Prostate gland (tissue), 2 donors: ENCODE measurements at regions not wholly inside any gene's neighbourhood (a gene's known extent, or its start where the extent isn't known, plus 50 kb on each side); places are given as distances from the start of the nearest gene placed in this dataset.

Source experiments
- DNase-seq: peaks from one replicate; pipeline ENCODE4 v3.0.0-alpha.2; 2019; ENCODE audit warnings: low spot score
- H3K27ac ChIP-seq, 2 donors: fragments of 200-600 bp; sonication (generic); 2 replicates each; pipeline ENCODE4 v1.5.1; 2017 to 2019
- H3K27me3 ChIP-seq: fragments of 200-600 bp; sonication (generic); replicated peaks from 2 replicates; pipeline ENCODE4 v1.5.1; 2019; ENCODE audit not compliant: insufficient read depth
- H3K36me3 ChIP-seq, 2 donors: fragments of 200-600 bp; sonication (generic); 1 replicate in 1 of 2; 2 replicates in 1 of 2; pipeline versions ENCODE4 v1.5.1 to v1.8.1; 2017 to 2019
- H3K4me1 ChIP-seq: fragments of 200-600 bp; sonication (generic); replicated peaks from 2 replicates; pipeline ENCODE4 v1.5.1; 2019
- H3K4me3 ChIP-seq, 2 donors: fragments of 200-600 bp; sonication (generic); 2 replicates each; pipeline ENCODE4 v1.5.1; 2017 to 2019
- H3K9me3 ChIP-seq: fragments of 200-600 bp; sonication (generic); 2 replicates; pipeline ENCODE4 v1.5.1; 2017
- POLR2A ChIP-seq: fragments of 450-650 bp; IDR thresholded peaks from one replicate; pipeline ENCODE4 v1.6.1; 2016; ENCODE audit warnings: antibody characterized with exemption, mild to moderate bottlenecking
- POLR2AphosphoS5 ChIP-seq: sonication (generic); formaldehyde crosslinking; IDR thresholded peaks from one replicate; pipeline ENCODE4 v1.6.1; 2017; ENCODE audit warnings: antibody characterized with exemption
- WGBS: methylation state at CpG from one replicate; pipeline ENCODE4 v1.1.5; 2018; 5-methylcytosine and 5-hydroxymethylcytosine counted together
- intact Hi-C: fragments of 100-400 bp; cut with DNase I; formaldehyde crosslinking; loops from one replicate; pipeline ENCODE4 v1.14.2; 2022
- TF ChIP-seq, protein P1 (sequence below), 4 experiments: fragments of 200-600 bp in 2 of 4; fragments of 450-650 bp in 2 of 4; sonication (generic) in 2 of 4; IDR thresholded peaks; 1 replicate in 3 of 4; 2 replicates in 1 of 4; pipeline ENCODE4 v1.5.1; 2016 to 2019; ENCODE audit warnings: antibody characterized with exemption in 4 of 4, mild to moderate bottlenecking in 2 of 4, moderate library complexity in 2 of 4

DNA sequence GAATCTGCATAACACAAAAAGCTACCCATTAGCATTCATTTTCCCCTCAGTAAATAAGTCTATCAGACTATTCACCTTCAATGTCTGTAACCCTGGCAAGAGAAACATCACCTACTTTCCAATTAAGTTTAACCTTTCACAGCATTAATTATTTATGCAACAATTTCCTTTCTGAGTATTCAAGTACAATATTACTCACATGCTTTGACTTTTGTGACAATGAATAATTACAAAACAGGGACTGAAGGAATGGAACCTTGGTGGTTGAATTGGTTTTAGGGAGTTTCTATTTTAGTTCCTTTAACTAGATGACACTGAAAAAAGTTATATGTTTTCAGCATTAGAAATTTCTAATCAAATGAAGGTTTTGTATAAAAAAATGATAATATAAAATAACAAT lies 932.3 kb upstream of the EPHA5 start:
- no peaks in the 10 kb centered on the region for H3K4me1 ChIP-seq
- H3K27me3 ChIP-seq: no peaks in the 10 kb centered on the region
- no peaks in the 10 kb centered on the region for H3K9me3 ChIP-seq
- no peaks in the 10 kb centered on the region for H3K36me3 ChIP-seq
- no peak overlapping the region for H3K27ac ChIP-seq
- no peak overlapping the region for H3K4me3 ChIP-seq
- intact Hi-C loops: no loop called here
- no peak for DNase-seq
- TF ChIP-seq POLR2A (no peak), POLR2AphosphoS5 (no peak)
- TF ChIP-seq, protein P1, sequence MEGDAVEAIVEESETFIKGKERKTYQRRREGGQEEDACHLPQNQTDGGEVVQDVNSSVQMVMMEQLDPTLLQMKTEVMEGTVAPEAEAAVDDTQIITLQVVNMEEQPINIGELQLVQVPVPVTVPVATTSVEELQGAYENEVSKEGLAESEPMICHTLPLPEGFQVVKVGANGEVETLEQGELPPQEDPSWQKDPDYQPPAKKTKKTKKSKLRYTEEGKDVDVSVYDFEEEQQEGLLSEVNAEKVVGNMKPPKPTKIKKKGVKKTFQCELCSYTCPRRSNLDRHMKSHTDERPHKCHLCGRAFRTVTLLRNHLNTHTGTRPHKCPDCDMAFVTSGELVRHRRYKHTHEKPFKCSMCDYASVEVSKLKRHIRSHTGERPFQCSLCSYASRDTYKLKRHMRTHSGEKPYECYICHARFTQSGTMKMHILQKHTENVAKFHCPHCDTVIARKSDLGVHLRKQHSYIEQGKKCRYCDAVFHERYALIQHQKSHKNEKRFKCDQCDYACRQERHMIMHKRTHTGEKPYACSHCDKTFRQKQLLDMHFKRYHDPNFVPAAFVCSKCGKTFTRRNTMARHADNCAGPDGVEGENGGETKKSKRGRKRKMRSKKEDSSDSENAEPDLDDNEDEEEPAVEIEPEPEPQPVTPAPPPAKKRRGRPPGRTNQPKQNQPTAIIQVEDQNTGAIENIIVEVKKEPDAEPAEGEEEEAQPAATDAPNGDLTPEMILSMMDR (IDR thresholded peaks at IDR 0.05): no peak

DNA sequence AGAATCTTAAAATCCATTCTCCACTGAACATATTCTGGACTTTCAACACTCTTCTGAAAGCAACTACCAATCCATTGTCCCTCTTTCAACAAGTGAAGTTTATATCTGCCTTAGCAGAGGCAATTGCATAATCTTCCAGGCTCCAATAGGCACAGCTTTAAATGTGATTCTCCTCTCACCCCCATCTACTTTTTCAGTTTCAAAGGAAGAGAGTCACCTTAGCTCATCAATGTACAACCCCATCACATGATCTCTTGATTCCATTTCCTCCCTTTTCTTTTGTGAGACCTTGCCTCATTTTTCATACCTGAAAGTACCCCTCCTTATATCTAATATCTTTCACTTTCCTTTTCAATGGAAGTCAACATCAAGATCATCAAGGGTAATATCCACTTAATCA lies 921.7 kb upstream of the EPHA5 start:
- H3K4me1 ChIP-seq: no peaks in the 10 kb centered on the region
- H3K9me3 ChIP-seq: no peaks in the 10 kb centered on the region
- H3K36me3 ChIP-seq: no peaks in the 10 kb centered on the region
- H3K4me3 ChIP-seq: no peak overlapping the region
- H3K27me3 ChIP-seq: no peaks in the 10 kb centered on the region
- H3K27ac ChIP-seq: no peak overlapping the region
- DNase-seq: no peak
- no peak for TF ChIP-seq POLR2A
- TF ChIP-seq, protein P1 (IDR thresholded peaks at IDR 0.05): no peak
- TF ChIP-seq POLR2AphosphoS5: no peak
- intact Hi-C loops: no loop called here

DNA sequence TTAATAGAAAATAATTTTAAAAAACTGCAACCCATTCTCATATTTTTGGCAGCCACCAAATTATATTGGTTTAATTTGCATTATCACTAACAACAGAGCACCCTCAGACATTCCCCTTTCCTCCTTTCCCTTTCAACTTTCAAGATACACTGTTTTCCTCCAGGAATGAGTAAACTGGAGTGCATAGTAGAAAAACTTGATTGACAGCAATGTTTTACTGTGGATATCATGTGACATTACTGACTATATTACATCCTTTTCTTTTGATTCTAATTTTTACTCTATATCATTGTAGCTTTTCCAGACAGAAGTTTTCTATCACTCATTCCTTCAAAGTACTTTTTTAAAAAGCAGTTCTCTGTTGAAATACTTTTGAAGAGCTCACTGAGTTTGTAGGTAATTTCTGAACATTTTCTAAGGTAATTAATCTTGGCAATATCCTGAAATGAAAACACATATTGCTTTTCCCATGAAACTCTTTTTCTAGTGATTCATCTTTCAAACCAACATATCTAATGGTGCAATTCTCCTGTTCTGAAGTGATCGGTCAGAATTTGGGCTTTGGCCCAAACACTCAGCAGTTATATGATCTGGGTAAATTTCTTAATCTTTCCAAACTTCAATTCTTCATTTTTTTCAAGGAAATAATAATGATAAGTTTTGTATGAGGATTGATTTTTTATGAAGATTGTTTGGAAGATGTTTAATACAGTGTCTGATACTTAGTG lies 920.4 kb upstream of the EPHA5 start:
- intact Hi-C loops: no loop called here

DNA sequence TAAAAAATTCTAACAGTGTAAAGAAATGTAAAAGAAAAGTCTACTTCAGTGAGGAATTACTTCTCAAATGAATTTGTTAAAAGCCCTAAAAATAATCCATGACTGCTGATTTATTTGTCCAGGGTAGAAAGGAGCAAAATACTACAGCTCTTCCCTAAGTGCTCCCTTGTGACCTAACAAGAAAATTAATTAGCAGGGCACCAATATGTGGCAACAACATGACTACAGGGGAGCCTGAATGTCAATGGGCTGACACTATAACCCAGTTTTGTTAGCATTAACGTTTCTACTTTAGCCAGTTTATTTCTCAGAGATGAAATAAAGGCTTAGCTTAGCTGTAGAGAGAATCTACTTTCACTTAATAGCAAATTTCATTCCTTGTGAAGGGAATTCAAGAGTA lies 918.9 kb upstream of the EPHA5 start:
- intact Hi-C loops: no loop called here
- 44% methylated on average over 1 of the region's 1 CpG for WGBS

More for the DNA sequence above, 920.4 kb upstream of the EPHA5 start:
- 77% methylated on average over 1 of the region's 1 CpG for WGBS
- Histone ChIP-seq H3K4me3 (no peak overlapping the region), H3K27me3 (no peaks in the 10 kb centered on the region), H3K36me3 (no peaks in the 10 kb centered on the region), H3K9me3 (no peaks in the 10 kb centered on the region), H3K27ac (no peak overlapping the region), H3K4me1 (no peaks in the 10 kb centered on the region)
- DNase-seq: no peak
- no peak for TF ChIP-seq POLR2AphosphoS5
- TF ChIP-seq POLR2A: no peak
- TF ChIP-seq, protein P1 (IDR thresholded peaks at IDR 0.05): no peak

DNA sequence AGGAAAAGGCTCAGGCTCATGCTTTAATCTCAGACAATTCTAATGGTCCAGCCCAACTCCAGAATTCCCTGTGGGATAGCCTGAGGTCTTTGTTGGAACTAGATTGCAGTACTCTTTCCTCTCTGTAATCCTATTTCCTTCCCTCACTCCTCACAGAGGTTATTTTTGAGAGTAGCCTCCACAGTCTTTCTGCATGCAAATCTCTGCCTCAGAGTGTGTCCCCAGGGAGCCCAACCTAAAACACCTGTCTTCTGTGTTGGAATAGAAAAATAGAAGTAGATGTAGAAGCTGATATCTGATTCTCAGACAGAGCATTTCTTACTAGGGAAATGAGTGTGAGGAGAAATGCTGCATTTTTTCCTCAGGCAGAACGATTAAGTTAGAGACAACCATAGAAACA lies 915.5 kb upstream of the EPHA5 start:
- DNase-seq: no peak
- Histone ChIP-seq H3K4me3 (no peak overlapping the region), H3K9me3 (no peaks in the 10 kb centered on the region), H3K36me3 (no peaks in the 10 kb centered on the region), H3K4me1 (no peaks in the 10 kb centered on the region), H3K27me3 (no peaks in the 10 kb centered on the region), H3K27ac (no peak overlapping the region)
- no peak for TF ChIP-seq POLR2A
- 54% methylated on average over 1 of the region's 1 CpG for WGBS
- intact Hi-C loops: no loop called here

More for the DNA sequence above, 918.9 kb upstream of the EPHA5 start:
- no peaks in the 10 kb centered on the region for H3K36me3 ChIP-seq
- H3K9me3 ChIP-seq: no peaks in the 10 kb centered on the region
- H3K4me1 ChIP-seq: no peaks in the 10 kb centered on the region
- H3K27ac ChIP-seq: no peak overlapping the region
- no peak for DNase-seq
- no peaks in the 10 kb centered on the region for H3K27me3 ChIP-seq
- no peak overlapping the region for H3K4me3 ChIP-seq
- TF ChIP-seq, protein P1 (IDR thresholded peaks at IDR 0.05): no peak
- TF ChIP-seq POLR2A: no peak
- TF ChIP-seq POLR2AphosphoS5: no peak
